ENCODE measurements at regions not wholly inside any gene's neighbourhood (a gene's known extent, or its start where the extent isn't known, plus 50 kb on each side); places are given as distances from the start of the nearest gene placed in this dataset.

- DNase-seq (ENCODE audit: low read depth) = no peak
Measured at GRCh38 chr4:4599481-4600275, 57.8 kb upstream of the STX18 start.

- no peak for DNase-seq (ENCODE audit: low read depth)
Measured at GRCh38 chr4:4598851-4599411, 57.1 kb upstream of the STX18 start.

GRCh38 chr4:4596720-4597119 is 54.9 kb upstream of the STX18 start:
- DNase-seq (ENCODE audit: low read depth) = no peak

GRCh38 chr4:4595252-4595651 is 53.4 kb upstream of the STX18 start:
- DNase-seq (ENCODE audit: low read depth) = no peak

- no peak for DNase-seq (ENCODE audit: low read depth)
Measured at GRCh38 chr4:4594285-4594920, 52.6 kb upstream of the STX18 start.

GRCh38 chr4:4593596-4594284 is 51.9 kb upstream of the STX18 start:
- DNase-seq (ENCODE audit: low read depth) = no peak

- DNase-seq (ENCODE audit: low read depth) = no peak
Measured at GRCh38 chr4:4592414-4592813, 50.6 kb upstream of the STX18 start.
